HG02763 (cell line): ENCODE measurements at regions not wholly inside any gene's neighbourhood (a gene's known extent, or its start where the extent isn't known, plus 50 kb on each side); places are given as distances from the start of the nearest gene placed in this dataset.

Source experiments
- ATAC-seq: cut with Tn5 transposase; IDR thresholded peaks from one replicate; pipeline ENCODE4 v1.9.1; 2021; ENCODE audit warnings: mild to moderate bottlenecking, moderate library complexity; ENCODE audit not compliant: unreplicated experiment

- ATAC-seq: no peak
These were observed 1258.1 kb upstream of the CELF2 start for GRCh38 chr10:9759596-9759995.

DNA sequence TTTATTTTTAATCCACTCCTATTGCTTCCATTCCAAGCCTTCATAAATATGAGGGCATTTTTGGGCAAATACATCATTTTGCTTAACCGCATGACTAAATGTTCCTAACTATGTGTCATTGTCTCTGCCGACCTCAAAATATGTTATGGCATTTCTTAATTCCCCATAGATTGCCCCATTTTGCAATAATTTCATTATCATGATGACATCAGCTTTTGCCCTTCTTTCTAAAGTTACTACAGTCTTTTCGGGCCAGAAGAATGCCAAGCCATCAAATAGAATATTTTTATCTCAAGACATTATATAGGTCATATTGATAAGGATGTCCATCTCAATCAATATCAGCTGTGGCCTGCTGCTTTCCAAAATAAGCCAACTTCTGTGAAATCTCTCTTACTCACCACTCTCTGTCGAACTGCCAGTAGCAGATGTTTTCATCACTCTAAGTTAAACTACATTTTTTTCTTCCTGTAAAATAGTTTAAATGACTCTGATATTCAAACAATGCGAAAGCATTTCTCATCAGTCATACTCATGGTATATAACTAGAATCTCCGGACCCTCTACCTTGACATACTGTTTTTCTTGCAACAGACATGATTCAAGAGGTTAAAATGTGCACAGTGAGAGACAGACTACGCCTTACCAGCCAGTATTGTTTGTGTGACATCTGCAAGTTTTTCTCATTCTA lies 1254.6 kb upstream of the CELF2 start:
- no peak for ATAC-seq

GRCh38 chr10:9766762-9767161 lies 1250.9 kb upstream of the CELF2 start:
- ATAC-seq: no peak

- no peak for ATAC-seq
These were observed 1236.0 kb upstream of the CELF2 start for GRCh38 chr10:9781666-9782065.

DNA sequence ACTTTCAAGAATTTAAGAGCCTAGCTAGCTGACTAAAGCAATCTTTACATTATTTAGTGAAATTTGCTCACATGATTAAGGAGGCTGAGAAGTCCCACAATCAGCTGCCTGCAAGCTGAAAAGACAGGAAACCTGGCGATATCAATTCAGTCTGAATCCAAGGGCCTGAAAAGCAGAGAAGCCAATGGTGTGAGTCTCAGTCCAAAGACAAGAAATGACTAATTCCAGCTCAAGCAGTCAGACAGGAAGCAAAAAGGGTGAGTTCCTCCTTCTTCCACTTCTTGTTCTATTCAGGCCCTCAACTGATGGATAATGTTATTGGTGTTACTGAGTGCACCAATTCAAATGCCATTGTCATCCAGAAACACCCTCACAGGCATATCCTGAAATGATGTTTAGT lies 1231.6 kb upstream of the CELF2 start:
- no peak for ATAC-seq

- no peak for ATAC-seq
These were observed 1231.1 kb upstream of the CELF2 start for GRCh38 chr10:9786576-9786975.

- no peak for ATAC-seq
These were observed 1227.7 kb upstream of the CELF2 start for GRCh38 chr10:9789996-9790395.

- no peak for ATAC-seq
These were observed 1225.5 kb upstream of the CELF2 start for GRCh38 chr10:9792181-9792580.

GRCh38 chr10:9796564-9796963 lies 1221.1 kb upstream of the CELF2 start:
- no peak for ATAC-seq

DNA sequence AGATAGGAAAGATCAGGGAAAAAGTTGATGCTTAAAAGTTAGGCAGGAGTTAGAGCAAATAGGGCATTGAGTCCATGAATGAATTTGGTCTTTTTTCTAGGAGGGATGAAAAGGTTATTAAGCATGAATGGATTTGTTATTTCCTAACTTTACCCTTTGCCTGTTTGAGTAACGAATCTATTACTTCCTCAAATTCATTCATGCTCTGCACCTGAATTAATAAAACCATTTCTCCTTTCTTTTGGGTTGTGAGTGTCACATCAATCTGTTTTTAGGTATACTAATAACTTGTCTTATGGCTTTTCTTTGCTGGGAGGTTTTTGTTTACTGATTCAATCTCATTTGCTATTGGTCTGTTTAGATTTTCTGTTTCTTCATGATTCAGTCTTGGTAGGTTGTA lies 1217.7 kb upstream of the CELF2 start:
- ATAC-seq: no peak

DNA sequence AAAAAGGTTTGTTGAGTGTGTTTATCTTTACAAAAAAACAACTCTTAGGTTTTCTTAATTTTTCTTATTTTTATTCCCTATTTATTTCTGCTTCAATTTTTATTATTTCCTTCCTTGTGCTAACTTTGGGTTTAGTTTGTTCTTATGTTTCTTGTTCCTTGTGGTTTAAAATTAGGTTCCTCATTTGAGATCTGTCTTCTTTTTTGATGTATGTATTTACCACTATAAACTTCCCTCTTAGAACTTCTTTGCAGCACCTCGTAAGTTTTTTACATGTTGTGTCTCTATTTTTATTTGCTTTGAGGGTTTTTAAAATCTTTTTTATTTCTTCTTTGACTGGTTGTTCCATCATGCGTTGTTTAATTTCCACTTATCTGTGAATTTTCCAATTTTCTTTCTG lies 1217.1 kb upstream of the CELF2 start:
- ATAC-seq: no peak

DNA sequence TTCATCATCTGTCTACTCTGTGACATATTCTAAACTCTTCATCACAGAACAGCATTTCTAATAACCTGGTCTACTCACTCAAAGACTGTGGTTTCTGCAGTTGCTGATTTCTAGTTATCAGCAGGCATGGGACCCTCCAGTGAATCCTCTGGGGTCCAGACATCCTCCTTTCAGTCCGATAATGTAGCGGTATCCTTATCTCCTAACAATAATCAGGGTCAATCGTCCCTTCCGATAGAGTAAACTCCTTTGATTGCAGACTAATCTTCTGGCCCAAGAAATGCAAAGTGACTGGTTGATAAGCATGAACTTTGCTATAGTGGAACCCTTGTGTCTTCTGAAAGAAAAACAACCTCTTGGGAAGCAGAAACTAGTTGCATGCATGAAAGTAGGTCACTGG lies 1209.8 kb upstream of the CELF2 start:
- no peak for ATAC-seq

DNA sequence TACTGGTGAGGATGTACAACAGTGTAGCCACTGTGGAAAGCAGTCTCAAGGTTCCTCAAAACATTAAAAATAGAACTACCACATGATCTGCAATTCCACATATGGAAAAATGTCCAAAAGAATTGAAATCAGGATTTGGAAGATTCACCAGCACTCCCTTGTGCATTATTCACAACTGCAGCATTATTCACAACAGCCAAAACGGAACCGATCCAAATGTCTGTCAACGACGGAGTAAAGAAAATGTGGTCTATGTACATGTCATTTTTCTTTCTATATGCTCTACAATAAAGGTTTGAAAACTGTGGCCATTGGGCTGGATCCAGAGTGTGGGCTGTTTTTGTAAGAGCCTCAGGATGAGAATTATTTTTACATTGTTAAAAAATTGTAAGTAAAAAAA lies 1206.1 kb upstream of the CELF2 start:
- no peak for ATAC-seq

DNA sequence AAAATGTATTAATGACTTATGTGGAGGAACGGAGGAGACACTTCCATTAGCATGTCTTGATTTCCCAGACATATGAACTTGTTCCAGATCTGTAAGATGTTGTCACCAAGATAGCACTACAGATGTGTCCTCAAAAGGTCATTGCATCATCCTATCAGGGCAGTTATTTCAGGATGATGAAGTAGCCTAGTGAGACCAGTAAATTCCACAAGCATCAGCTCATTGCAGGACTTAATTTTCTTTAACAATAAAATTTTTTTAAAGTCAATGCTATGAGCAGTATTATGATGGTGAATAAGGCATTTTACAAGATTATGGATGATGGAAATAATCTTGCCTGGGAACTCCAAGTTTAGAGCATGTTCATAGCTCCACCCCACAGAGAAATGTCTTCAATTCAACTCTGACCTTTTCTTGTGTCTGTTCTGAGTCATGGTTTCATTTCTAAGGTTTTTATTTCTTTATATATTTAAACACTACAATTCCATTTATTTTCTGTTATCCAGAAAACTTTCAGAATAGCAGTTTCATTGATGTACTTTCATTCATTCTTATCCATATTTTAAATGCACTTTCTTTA lies 1203.3 kb upstream of the CELF2 start:
- ATAC-seq: no peak

- no peak for ATAC-seq
These were observed 1197.7 kb upstream of the CELF2 start for GRCh38 chr10:9819756-9820494.

- ATAC-seq: no peak
These were observed 1194.3 kb upstream of the CELF2 start for GRCh38 chr10:9823268-9823930.

DNA sequence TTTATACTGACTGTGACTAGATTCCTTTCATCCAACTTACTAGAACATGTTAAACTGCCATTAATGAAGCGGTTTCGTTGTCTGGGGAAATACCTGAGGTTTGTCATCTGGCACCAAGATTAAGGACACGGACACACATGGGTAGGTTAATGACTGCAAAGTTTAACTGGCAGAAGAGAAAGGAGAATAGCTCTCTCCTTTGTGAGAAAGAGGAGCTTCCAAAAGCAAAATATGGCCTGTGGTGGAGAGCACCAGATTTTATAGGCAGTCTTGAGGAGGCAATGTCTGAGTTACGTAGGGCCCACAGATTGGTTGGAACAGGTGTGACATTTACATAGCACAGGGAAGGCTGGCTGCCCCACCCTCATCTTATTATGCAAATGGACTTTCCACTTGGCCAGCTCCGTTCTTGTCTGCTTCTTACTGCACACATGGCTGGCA lies 1193.0 kb upstream of the CELF2 start:
- no peak for ATAC-seq

- no peak for ATAC-seq
These were observed 1192.1 kb upstream of the CELF2 start for GRCh38 chr10:9825491-9826018.

DNA sequence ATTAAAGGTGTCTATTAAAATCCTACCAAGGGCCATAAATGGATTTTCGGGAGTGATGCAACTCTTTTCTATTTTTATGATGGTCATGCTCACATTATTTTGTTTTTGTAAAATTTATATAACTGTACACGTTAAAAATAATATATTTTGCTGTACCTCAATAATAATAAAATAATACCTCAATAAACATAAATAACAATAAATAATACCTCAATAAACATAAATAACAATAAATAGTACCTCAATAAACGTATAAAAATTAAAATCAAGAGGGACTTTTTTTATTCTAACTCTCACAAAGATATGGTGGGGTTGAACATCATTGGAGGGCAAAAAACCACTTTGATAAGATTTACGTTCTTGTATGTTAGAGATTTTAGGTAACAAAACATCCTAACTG lies 1189.6 kb upstream of the CELF2 start:
- ATAC-seq: no peak

- ATAC-seq: no peak
These were observed 1183.7 kb upstream of the CELF2 start for GRCh38 chr10:9833942-9834341.

- ATAC-seq: no peak
These were observed 1183.2 kb upstream of the CELF2 start for GRCh38 chr10:9834434-9834833.
